Naive thymus-derived CD4-positive, alpha-beta T cell (primary cell): ENCODE measurements at regions not wholly inside any gene's neighbourhood (a gene's known extent, or its start where the extent isn't known, plus 50 kb on each side); places are given as distances from the start of the nearest gene placed in this dataset.

Experiments used
- ATAC-seq: fragments of 150-1000 bp; cut with Tn5 transposase; 2 replicates; pipeline ENCODE4 v1.10.0; 2021; ENCODE audit warnings: mild to moderate bottlenecking, moderate library complexity
- CTCF ChIA-PET: fragments of 350-600 bp; sonication (Branson Sonifier 250); formaldehyde crosslinking; loops from one replicate; lab custom pipeline; 2021; ENCODE audit warnings: antibody characterized with exemption; lab: Charles Lee
- POLR2A ChIA-PET: fragments of 350-600 bp; sonication (Branson Sonifier 250); formaldehyde crosslinking; loops from one replicate; lab custom pipeline; 2021; ENCODE audit warnings: antibody characterized with exemption, inconsistent platforms; lab: Charles Lee
- DNase-seq, 9 donors: peaks; one replicate each; pipeline versions ENCODE4 v3.0.0 to v3.0.0-alpha.2; 2020 to 2022; ENCODE audit warnings: mixed read lengths in 1 of 9
- H3K27ac ChIP-seq: one replicate; pipeline ENCODE4 v1.7.0; 2013; ENCODE audit warnings: mild to moderate bottlenecking, low read depth, low read length, moderate library complexity
- H3K27me3 ChIP-seq, 2 donors: one replicate each; pipeline ENCODE4 v1.7.0; 2013; ENCODE audit warnings: low read length in 2 of 2, mild to moderate bottlenecking in 2 of 2, moderate library complexity in 2 of 2; ENCODE audit not compliant: control insufficient read depth in 2 of 2, insufficient read depth in 2 of 2
- H3K36me3 ChIP-seq, 3 experiments: 1 replicate in 2 of 3; 2 replicates in 1 of 3; pipeline ENCODE4 v1.7.0; 2013; ENCODE audit warnings: low read length in 3 of 3, mild to moderate bottlenecking in 3 of 3, moderate library complexity in 1 of 3; ENCODE audit not compliant: insufficient read depth in 3 of 3, control insufficient read depth in 2 of 3
- H3K4me1 ChIP-seq, 2 donors: one replicate each; pipeline ENCODE4 v1.7.0; 2013; ENCODE audit warnings: low read length in 2 of 2, mild to moderate bottlenecking in 2 of 2, moderate library complexity in 1 of 2; ENCODE audit not compliant: control insufficient read depth in 2 of 2, insufficient read depth in 2 of 2
- H3K4me3 ChIP-seq: 2 replicates; pipeline ENCODE4 v1.7.0; 2013; ENCODE audit warnings: mild to moderate bottlenecking, low read length
- H3K9me3 ChIP-seq, 3 experiments: 1 replicate in 2 of 3; 2 replicates in 1 of 3; pipeline ENCODE4 v1.7.0; 2013; ENCODE audit warnings: low read length in 3 of 3; ENCODE audit not compliant: control insufficient read depth in 2 of 3
- H3K27ac Mint-ChIP-seq, 9 donors: one replicate each; pipeline ENCODE4 v1.8.0; 2020 to 2022; ENCODE audit warnings: mixed read lengths in 9 of 9, mild to moderate bottlenecking in 8 of 9, moderate library complexity in 5 of 9, inconsistent platforms in 2 of 9
- H3K27me3 Mint-ChIP-seq, 5 donors: one replicate each; pipeline ENCODE4 v1.8.0; 2021 to 2022; ENCODE audit warnings: mixed read lengths in 5 of 5, mild to moderate bottlenecking in 1 of 5
- H3K36me3 Mint-ChIP-seq, 5 donors: one replicate each; pipeline ENCODE4 v1.8.0; 2020 to 2022; ENCODE audit warnings: mixed read lengths in 5 of 5, mild to moderate bottlenecking in 3 of 5, inconsistent platforms in 1 of 5
- H3K4me1 Mint-ChIP-seq, 7 donors: one replicate each; pipeline ENCODE4 v1.8.0; 2020 to 2022; ENCODE audit warnings: mixed read lengths in 7 of 7, mild to moderate bottlenecking in 3 of 7, inconsistent platforms in 1 of 7
- H3K4me3 Mint-ChIP-seq, 10 donors: one replicate each; pipeline ENCODE4 v1.8.0; 2020 to 2022; ENCODE audit warnings: mild to moderate bottlenecking in 10 of 10, mixed read lengths in 10 of 10, moderate library complexity in 6 of 10, inconsistent platforms in 2 of 10
- H3K9me3 Mint-ChIP-seq, 11 donors: one replicate each; pipeline ENCODE4 v1.8.0; 2020 to 2022; ENCODE audit warnings: mixed read lengths in 11 of 11, mild to moderate bottlenecking in 4 of 11, inconsistent platforms in 1 of 11, moderate library complexity in 1 of 11
- intact Hi-C, 2 donors: fragments of 100-400 bp; cut with micrococcal nuclease; formaldehyde crosslinking; loops; one replicate each; pipeline ENCODE4 v1.15.1; 2023

DNA sequence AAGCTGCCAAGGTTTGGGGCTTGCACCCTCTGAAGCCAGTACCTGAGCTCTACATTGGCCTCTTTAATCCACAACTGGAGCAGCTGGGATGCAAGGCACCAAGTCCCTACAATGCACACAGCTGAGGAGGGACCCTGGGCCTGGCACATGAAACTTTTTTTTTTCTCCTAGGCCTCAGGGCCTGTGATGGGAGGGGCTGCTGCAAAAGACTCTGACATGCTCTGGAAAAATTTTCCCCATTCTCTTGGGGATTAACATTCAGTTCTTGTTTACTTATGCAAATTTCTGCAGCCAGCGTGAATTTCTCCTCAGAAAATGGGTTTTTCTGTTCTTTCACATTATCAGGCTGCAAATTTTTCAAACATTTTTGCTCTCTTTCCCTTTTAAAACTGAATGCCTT is 1072.2 kb downstream of the BRINP3 start:
- CTCF ChIA-PET: no interaction called here
- Histone ChIP-seq H3K27ac (no peak overlapping the region), H3K27me3 (no peaks in the 10 kb centered on the region), H3K9me3 (no peaks in the 10 kb centered on the region), H3K4me1 (no peaks in the 10 kb centered on the region), H3K4me3 (no peak overlapping the region), H3K36me3 (no peaks in the 10 kb centered on the region)
- H3K4me3 Mint-ChIP-seq: no peak overlapping the region
- intact Hi-C loops: no loop called here
- no peak overlapping the region for H3K27ac Mint-ChIP-seq
- H3K9me3 Mint-ChIP-seq: peaks cover 1 to 27% (median 8%) of the 10 kb centered on the region in 11 donors
- ATAC-seq (no peak), DNase-seq (no peak)
- POLR2A ChIA-PET: no interaction called here
- H3K27me3 Mint-ChIP-seq: no peaks in the 10 kb centered on the region
- no peaks in the 10 kb centered on the region for H3K36me3 Mint-ChIP-seq
- H3K4me1 Mint-ChIP-seq: no peaks in the 10 kb centered on the region

DNA sequence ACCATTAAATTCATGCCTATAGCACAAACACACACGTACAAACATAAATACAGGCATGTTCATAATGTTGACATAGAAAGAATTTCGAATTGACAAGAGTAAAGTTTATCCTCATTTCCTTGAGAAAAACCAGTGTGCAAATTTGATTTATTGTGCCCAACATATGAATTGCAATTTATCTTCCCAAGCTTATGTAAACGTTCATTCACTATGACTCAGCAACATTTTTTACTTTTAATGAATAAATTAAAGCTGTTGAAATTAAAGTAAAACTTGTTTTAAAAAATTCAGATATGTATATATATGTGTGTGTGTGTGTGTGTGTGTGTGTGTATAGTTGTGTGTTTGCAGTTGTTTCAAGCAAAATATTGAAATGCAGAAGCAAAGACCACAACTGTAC is 1067.9 kb downstream of the BRINP3 start:
- POLR2A ChIA-PET: no interaction called here
- Mint-ChIP-seq H3K9me3 (peaks cover 2 to 27% (median 11%) of the 10 kb centered on the region in 11 donors), H3K27me3 (no peaks in the 10 kb centered on the region), H3K36me3 (peaks cover 0 to under 1% (median 0%) of the 10 kb centered on the region in 5 donors), H3K4me1 (no peaks in the 10 kb centered on the region), H3K27ac (no peak overlapping the region), H3K4me3 (no peak overlapping the region)
- no peak for ATAC-seq
- CTCF ChIA-PET: no interaction called here
- H3K36me3 ChIP-seq: no peaks in the 10 kb centered on the region
- intact Hi-C loops: no loop called here
- no peak for DNase-seq
- H3K4me1 ChIP-seq: no peaks in the 10 kb centered on the region
- no peak overlapping the region for H3K27ac ChIP-seq
- no peaks in the 10 kb centered on the region for H3K27me3 ChIP-seq
- no peaks in the 10 kb centered on the region for H3K9me3 ChIP-seq
- H3K4me3 ChIP-seq: no peak overlapping the region

DNA sequence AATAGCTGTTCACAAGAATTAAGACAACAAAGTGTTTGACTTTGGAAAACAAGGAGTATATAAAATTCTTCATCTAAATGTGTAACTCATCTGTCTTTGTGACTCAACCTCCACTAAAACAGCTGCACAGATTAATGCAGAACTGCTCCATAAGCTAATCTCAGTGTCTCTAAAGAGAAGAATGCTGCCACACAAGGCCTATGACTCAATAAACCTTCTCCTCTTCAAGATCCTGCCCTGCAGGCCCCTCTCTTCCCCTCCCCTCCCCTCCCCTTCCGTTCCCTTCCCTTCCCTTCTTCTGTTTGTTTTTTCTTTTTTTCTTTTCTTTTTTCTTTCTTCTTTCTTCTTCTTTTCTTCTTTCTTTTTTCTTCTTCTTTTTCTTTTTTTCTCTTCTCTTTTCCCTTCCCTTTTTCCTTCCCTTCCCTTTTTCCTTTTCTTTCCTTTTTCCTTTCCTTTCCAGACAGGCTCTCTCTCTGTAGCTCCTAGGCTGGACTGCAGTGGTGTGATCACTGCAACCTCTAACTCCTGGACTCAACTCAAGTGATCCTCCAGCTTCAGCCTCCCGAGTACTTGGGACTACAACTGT is 1052.8 kb downstream of the BRINP3 start:
- Mint-ChIP-seq H3K9me3 (peaks cover 0 to 9% (median 0%) of the 10 kb centered on the region in 11 donors), H3K4me3 (no peak overlapping the region), H3K36me3 (no peaks in the 10 kb centered on the region), H3K27me3 (no peaks in the 10 kb centered on the region), H3K4me1 (peaks cover 0 to 3% (median 0%) of the 10 kb centered on the region in 7 donors), H3K27ac (no peak overlapping the region)
- ATAC-seq (no peak), DNase-seq (no peak)
- POLR2A ChIA-PET: no interaction called here
- Histone ChIP-seq H3K27me3 (no peaks in the 10 kb centered on the region), H3K4me3 (no peak overlapping the region), H3K27ac (no peak overlapping the region), H3K9me3 (no peaks in the 10 kb centered on the region), H3K36me3 (no peaks in the 10 kb centered on the region), H3K4me1 (no peaks in the 10 kb centered on the region)
- intact Hi-C loops: no loop called here
- CTCF ChIA-PET: no interaction called here

DNA sequence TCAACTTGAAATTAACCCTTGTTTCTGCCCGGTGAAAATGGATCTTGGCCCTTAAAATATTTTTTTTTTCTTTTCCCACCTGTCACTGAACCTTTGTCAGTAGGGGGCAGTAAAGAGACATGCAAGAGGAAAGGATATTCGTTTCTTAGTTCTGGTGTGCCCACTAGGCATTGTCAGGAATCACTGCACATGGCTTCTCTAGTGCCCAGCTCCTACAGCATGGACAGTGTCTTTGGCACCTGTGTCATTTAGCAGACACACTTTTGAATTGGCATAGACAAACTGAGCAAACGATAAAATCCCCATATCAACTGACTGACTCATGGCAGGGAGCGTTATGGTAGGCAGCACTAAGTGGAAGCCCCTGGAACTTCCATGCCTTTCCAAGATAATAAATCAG is 1048.1 kb downstream of the BRINP3 start:
- Mint-ChIP-seq H3K4me3 (no peak overlapping the region), H3K36me3 (no peaks in the 10 kb centered on the region), H3K27ac (no peak overlapping the region), H3K4me1 (peaks cover 0 to 3% (median 0%) of the 10 kb centered on the region in 7 donors), H3K9me3 (peaks cover 0 to 17% (median 0%) of the 10 kb centered on the region in 11 donors), H3K27me3 (no peaks in the 10 kb centered on the region)
- Histone ChIP-seq H3K27ac (no peak overlapping the region), H3K9me3 (no peaks in the 10 kb centered on the region), H3K27me3 (no peaks in the 10 kb centered on the region), H3K36me3 (no peaks in the 10 kb centered on the region), H3K4me1 (no peaks in the 10 kb centered on the region), H3K4me3 (no peak overlapping the region)
- ChIA-PET POLR2A (no interaction called here), CTCF (no interaction called here)
- intact Hi-C loops: no loop called here
- no peak for ATAC-seq
- no peak for DNase-seq

DNA sequence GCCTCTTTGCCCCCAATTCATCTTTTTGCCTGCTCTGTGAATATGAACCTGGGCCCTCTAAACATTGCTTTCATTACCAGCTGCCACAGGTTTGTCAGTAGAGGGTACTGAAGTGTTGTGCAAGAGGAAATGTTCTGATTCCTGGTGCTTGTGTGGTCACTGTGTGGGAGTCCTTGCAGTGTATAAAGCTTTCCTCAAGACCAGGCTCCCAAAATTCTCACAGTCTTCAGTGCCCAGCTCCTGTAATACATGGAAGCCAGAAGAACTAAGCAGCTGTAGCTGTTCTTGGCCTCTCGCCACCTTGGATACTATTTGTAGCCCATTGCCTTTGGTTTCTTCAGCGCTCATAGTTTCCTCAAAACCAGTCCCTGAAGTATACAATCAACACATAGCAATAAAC is 1046.2 kb downstream of the BRINP3 start:
- ATAC-seq: no peak

DNA sequence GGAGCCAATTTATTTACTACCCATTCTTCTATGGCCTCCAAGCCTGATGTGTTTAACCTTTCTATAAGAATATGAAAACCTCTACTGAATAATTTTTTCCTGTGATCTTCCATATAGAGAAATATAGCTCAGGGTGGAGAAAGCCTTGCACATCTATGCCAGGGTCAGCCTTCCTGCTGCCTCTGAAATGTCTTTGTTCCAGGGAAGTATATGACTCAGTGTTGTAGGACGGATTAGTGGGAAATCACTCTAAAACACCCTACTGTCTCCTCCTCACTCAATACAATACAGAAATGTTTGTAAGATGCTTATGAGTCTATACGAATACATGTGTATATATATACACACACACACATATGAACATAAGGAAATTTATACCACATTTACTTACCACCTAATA is 1044.9 kb downstream of the BRINP3 start:
- CTCF ChIA-PET: no interaction called here

More for the DNA sequence above, 1046.2 kb downstream of the BRINP3 start:
- no peaks in the 10 kb centered on the region for H3K4me1 ChIP-seq
- no peak overlapping the region for H3K4me3 ChIP-seq
- H3K27me3 ChIP-seq: no peaks in the 10 kb centered on the region
- POLR2A ChIA-PET: no interaction called here
- H3K36me3 ChIP-seq: no peaks in the 10 kb centered on the region
- Mint-ChIP-seq H3K4me1 (no peaks in the 10 kb centered on the region), H3K4me3 (no peak overlapping the region), H3K36me3 (no peaks in the 10 kb centered on the region), H3K27me3 (no peaks in the 10 kb centered on the region), H3K27ac (no peak overlapping the region), H3K9me3 (peaks cover 0 to 17% (median 0%) of the 10 kb centered on the region in 11 donors)
- CTCF ChIA-PET: no interaction called here
- H3K27ac ChIP-seq: no peak overlapping the region
- H3K9me3 ChIP-seq: no peaks in the 10 kb centered on the region
- no peak for DNase-seq
- intact Hi-C loops: no loop called here

DNA sequence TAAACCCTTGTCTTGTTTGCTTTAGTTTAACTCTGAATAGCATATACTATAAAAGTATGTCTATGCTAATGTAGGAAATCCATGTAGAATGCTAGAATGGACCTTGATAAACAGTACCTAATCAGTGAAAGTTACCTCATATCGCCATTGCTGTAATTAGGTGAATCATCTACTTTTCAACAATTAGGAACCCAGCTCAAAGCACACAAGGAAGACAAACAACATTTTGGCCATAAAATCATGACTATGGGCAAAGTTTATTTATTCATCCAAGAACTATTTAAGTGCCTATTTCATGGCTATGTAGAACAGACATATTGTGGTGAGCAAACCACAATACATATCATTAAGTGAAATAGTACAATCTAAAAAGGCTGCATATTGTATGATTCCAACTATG is 1043.2 kb downstream of the BRINP3 start:
- no peaks in the 10 kb centered on the region for H3K9me3 ChIP-seq
- Mint-ChIP-seq H3K27ac (no peak overlapping the region), H3K27me3 (no peaks in the 10 kb centered on the region)

More for the DNA sequence above, 1044.9 kb downstream of the BRINP3 start:
- Mint-ChIP-seq H3K4me3 (no peak overlapping the region), H3K9me3 (peaks cover 0 to 11% (median 0%) of the 10 kb centered on the region in 11 donors), H3K27me3 (no peaks in the 10 kb centered on the region), H3K27ac (no peak overlapping the region), H3K4me1 (no peaks in the 10 kb centered on the region), H3K36me3 (no peaks in the 10 kb centered on the region)
- intact Hi-C loops: no loop called here
- no peak for DNase-seq
- ATAC-seq: no peak
- H3K36me3 ChIP-seq: no peaks in the 10 kb centered on the region
- H3K9me3 ChIP-seq: no peaks in the 10 kb centered on the region
- H3K4me1 ChIP-seq: no peaks in the 10 kb centered on the region
- no peak overlapping the region for H3K27ac ChIP-seq
- H3K4me3 ChIP-seq: no peak overlapping the region
- POLR2A ChIA-PET: no interaction called here
- no peaks in the 10 kb centered on the region for H3K27me3 ChIP-seq

More for the DNA sequence above, 1043.2 kb downstream of the BRINP3 start:
- no peak for ATAC-seq
- ChIA-PET POLR2A (no interaction called here), CTCF (no interaction called here)
- Mint-ChIP-seq H3K4me3 (no peak overlapping the region), H3K9me3 (peaks cover 0 to 11% (median 0%) of the 10 kb centered on the region in 11 donors), H3K36me3 (no peaks in the 10 kb centered on the region), H3K4me1 (no peaks in the 10 kb centered on the region)
- no peak overlapping the region for H3K4me3 ChIP-seq
- H3K27me3 ChIP-seq: no peaks in the 10 kb centered on the region
- intact Hi-C loops: no loop called here
- no peaks in the 10 kb centered on the region for H3K4me1 ChIP-seq
- no peak for DNase-seq
- no peaks in the 10 kb centered on the region for H3K36me3 ChIP-seq
- no peak overlapping the region for H3K27ac ChIP-seq
